Medulla oblongata (tissue), 1 donor: ENCODE measurements at regions not wholly inside any gene's neighbourhood (a gene's known extent, or its start where the extent isn't known, plus 50 kb on each side); places are given as distances from the start of the nearest gene placed in this dataset.

Experiments used
- DNase-seq: peaks from one replicate; pipeline ENCODE4 v3.0.0-alpha.2; 2015; ENCODE audit errors: extremely low spot score

- no peak for DNase-seq
Observed at GRCh38 chr16:50419116-50419515, 50.3 kb upstream of the BRD7 start.
